ENCODE measurements at regions not wholly inside any gene's neighbourhood (a gene's known extent, or its start where the extent isn't known, plus 50 kb on each side); places are given as distances from the start of the nearest gene placed in this dataset.

DNA sequence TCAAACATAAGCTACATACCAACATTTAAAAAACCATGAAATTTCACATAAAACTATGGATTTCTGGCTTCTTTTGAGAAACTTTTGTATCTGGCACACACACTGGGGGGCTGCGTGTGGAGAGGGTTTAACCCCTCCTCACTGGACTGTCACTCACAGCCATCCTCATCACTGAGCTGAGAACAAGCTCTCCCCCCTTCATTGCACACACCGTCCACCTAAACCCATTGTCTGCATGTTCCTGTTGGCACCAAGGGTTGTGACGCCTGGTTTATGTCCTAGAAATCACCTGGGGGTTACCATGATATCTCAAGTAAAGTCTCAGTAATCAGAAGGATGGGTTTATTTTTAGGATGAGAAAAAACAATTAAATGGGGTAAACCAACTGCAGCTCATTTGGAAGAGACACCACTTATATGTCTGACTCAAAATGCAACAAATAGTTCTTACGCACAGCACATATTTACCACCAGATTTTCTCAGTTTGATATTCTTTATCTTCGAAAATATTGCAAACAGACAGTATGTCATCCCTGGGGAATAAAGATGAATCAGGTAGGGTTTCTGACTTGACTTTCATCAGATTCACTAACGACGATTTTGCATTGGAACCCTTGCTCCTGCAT, 218.5 kb upstream of the KLF6 start:
- DNase-seq, result no peak

- DNase-seq, result no peak
Observed at GRCh38 chr10:4001811-4002210, 216.8 kb upstream of the KLF6 start.

DNA sequence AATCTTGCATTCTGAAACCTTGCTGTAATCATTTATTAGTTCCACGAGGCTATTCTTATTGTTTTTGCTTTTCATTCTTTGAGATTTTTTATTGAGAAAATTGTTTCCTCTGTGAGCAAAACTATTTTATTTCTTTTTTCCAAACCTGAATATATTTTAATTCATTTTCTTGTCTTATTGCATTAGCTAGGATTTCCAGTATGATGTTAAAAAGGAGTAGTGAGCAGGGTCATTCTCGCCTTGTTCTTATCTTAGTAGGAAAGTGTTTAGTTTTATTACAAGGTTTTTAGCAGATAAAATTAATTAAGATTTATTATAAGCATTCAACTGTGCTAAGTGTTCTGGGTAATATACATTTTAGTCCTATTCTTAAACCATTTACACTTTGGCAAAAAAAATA, 214.6 kb upstream of the KLF6 start:
- DNase-seq, result no peak

DNA sequence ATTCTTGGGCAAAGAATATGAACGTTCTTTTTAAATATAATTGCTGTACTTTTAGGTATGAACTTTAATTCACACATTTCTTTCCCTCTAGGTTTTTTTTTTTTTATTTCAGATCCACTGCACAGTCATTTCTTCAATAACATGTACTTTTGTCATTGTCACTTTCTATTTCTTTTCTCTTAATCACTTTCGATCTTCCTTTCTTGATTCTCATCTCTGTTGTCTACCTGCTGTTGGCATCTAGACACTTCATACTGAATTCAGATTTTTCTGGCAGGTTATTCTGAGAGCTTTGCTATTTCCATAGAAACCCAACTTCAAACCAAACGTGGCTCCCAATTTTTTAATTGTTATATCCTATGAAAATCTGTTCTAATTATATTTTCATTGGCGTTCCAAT, 211.7 kb upstream of the KLF6 start:
- DNase-seq, result no peak

DNA sequence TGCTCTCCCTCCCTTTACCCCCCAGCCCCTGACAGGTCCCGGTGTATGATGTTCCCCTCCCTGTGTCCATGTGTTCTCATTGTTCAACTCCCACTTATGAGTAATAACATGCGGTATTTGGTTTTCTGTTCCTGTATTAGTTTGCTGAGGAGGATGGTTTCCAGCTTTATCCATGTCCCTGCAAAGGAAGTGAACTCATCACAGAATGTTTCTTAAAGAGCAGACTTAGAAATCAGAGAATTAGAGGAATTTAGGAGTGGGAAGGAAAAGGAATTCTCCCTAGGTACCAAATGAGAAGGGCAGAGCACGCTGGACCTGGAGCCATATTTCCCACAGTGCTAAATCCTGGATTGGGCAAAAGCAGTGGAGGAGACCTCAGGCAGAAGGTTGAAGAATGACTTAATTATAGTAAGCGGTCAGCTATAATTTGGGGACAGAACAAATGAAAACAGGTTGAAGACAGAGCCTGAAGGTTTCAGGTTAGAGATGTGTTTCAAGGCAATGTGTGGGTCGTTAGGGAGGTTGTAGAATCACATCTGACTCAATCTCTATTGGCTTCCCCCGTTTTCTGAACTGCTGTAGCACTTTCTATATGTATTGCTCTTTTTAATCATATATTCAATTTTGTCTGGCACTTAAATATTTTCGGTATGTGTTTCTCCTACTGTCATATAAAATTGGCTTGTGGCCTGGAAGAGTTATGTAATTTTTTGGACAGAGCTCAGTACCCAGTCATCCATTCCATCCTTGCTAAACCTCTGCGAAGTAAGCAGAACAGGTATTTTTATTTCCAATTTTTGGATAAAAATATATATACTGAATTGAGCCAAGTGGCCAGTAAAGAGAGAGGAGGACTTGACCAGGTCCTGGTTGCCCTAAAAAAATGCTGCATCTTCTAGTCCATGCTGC, 210.5 kb upstream of the KLF6 start:
- DNase-seq, result no peak

DNA sequence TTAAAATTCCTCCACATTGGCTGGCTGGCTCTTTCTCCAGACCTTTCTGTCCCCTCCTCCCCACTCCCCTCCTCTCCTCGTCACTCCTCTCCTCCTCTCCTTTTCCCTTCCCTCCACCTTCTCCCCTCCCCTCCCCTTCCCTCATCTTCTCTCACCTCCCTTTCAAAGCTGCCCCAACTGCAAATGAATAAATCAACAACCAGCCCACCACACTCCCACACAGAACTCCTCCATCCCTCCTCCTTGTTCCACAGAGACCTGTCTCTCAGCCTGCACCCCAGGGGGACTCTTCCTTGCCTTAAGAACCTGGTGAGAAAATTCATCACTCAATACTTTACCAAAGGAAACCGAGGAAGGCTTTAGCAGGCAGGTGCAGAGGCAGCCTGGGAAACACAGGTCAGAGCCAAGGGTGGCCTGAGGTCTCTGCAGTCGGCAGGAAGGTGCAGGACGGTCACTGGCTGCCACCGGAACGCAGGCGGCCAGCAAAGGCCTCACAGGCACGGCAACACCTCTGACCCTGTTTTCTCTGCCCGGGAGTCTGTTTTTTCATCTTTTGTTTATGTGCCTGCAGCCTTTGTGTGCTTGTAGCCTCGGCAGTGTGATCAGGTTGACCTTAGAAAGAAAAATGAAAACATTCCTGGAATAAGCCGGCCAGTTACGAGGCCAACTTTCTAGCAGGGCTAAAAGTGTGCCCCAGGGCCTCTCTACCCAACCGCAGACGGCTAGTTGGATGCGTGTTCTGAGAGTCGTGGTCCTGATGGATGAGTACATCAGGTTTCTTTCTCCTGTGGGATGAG, 207.6 kb upstream of the KLF6 start:
- DNase-seq, result no peak

DNA sequence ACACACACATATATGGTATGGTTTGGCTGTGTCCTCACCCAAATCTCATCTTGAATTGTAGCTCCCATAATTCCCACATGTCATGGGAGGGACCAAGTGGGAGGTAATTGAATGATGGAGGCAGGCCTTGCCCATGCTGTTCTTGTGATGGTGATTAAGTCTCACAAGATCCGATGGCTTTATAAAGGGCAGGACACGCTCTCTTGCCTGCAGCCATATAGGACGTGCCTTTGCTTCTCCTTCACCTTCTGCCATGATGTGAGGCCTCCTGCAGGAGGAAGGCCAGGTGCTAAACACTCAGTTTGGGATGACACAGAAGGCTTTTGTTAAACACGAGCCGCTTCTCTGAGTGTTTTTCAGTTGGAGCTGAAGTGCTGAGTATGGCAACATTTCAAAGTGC, 205.3 kb upstream of the KLF6 start:
- DNase-seq, result no peak

DNA sequence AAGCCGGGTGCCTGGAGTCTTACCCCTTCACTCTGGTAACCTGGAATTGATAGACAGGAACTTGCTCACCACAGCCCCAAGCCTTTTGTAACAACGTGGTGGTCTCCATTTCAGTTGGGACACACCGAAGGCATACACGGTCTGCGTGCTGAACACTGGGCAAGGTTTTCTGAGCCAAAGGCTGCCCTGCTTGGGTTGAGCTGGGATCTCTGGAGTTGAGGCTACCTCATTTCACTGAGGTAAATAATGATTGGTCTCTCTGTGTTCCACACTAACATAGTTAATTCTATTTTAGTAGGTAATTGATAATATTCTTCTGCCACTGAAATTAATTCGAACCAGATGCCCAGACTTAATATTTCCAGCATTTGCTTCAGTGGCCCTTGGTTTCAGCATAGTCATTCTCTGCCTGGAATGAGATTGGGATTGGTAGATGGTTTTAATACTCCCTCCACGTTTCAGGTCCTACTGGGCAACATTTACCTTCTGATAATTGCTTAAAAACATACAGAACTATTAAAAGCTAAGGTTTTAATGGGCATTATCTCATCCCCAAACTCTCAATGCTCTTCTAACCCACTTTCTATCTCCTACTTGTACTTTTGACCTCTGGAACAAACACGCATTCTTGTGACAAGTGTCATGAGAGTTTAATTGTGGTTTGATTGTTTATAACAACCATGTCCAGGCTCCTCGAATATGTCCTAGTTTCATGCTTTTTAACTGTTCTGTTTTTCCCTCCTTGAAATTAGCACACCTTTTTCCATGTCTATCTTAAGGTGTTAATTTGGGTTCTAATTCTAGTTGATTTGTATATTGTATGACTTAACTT, 202.3 kb upstream of the KLF6 start:
- DNase-seq, result no peak

DNA sequence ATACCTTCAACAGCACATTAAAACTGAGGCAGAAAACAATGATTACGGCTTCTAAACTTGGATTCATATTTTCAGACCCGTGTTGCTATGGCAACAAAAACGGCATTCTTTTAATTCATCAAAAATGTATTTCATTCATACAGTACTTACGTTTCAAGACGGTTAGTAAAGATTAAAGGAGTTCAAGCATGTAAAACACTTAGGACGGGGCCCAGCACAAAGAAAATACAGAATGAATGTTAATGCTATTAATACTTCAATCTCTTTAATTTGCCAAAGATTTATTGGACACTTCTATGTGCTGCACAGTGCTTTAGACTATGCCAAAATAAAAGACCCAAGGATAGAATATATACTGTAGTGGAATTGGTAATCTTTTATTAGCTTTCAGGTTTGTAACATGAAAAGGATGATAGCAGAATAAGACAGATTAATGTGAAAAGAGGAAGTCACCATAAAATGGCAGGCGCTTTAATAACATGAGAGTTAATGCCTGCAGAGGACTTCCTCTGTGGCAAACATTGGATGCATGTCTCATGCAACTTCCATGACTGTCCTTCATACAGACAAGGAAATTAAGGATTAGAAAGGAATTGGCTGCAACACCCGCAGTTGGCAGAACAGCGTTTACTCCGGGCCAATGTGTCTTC, 201.6 kb upstream of the KLF6 start:
- no peak for DNase-seq

DNA sequence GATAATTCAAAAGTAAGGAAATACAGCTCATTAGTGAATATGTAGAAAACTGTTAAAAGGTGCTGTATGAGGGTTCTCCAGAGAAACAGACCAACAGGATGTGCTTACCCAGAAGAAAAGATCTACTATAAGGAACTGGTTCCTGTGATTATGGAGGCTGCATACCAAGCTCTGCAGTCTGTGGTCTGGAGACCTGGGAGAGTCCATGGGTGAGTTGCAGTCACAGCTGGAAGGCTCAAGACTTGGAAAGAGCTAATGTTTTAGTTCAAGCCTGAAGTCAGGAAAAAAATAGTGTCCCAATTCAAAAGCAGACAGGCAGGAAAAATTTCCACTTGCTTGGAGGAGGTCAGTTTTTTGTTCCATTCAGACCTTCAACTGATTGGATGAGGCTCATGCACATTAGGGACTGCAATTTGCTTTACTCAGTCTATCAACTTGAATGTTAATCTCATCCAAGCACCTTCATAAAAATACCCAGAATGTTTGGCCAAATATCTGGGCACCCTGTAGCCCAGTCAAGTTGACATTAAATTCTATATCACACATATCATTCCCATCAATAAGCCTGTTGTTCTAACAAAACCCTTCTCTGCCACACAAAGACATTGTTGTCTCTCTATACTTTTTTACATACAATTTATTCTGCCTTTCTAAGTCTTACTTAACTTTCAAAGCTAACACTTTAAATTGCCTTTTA, 197.9 kb upstream of the KLF6 start:
- no peak for DNase-seq

- DNase-seq, result no peak
Observed at GRCh38 chr10:3981300-3981699, 196.3 kb upstream of the KLF6 start.

GRCh38 chr10:3980660-3981059, 195.7 kb upstream of the KLF6 start:
- DNase-seq, result no peak

DNA sequence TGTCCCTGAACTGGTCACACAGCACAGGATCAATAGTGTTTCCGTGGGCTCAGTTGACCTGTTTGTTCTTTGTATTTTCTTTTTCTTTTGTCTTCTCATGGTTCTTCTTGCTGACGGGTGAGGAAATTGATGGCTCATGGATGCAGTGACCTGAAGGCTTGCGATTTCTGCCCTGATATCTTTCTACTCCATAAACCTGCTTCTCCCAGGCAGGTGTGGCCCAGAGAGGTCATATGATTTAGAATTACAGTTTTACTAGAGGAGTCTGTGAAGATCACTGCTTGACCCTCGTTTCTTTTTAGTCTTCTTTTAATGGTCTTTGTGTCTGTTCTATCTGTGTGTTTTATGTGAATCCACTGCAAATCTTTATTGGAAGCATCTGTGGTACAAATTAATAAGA, 195.1 kb upstream of the KLF6 start:
- no peak for DNase-seq

- DNase-seq, result no peak
Observed at GRCh38 chr10:3978761-3979160, 193.8 kb upstream of the KLF6 start.

GRCh38 chr10:3978174-3978573, 193.2 kb upstream of the KLF6 start:
- DNase-seq, result no peak

- no peak for DNase-seq
Observed at GRCh38 chr10:3977761-3978160, 192.8 kb upstream of the KLF6 start.

- DNase-seq, result no peak
Observed at GRCh38 chr10:3976718-3977117, 191.7 kb upstream of the KLF6 start.

GRCh38 chr10:3976171-3976570, 191.2 kb upstream of the KLF6 start:
- DNase-seq, result no peak

DNA sequence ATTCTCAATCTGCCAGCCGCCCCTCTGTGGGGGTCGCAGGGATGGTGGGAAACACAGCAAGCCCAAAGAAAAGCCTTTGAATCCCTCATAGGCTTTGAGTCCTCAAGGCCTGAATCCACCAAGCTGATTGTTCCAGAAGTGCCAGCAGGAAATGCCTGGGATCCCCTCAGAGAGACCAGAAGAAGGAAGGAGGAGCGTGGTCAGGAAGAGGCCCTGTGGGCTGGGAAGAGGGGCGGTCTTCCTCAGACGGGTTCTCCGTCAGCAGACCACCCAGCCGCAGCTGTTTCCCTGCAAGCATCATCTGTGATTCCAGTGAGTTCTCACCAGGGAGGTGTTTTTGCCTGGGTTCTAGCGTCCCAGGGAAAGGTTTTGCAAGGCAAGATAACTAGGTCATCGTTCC, 190.0 kb upstream of the KLF6 start:
- no peak for DNase-seq

GRCh38 chr10:3972460-3973301, 187.7 kb upstream of the KLF6 start:
- DNase-seq, result no peak

DNA sequence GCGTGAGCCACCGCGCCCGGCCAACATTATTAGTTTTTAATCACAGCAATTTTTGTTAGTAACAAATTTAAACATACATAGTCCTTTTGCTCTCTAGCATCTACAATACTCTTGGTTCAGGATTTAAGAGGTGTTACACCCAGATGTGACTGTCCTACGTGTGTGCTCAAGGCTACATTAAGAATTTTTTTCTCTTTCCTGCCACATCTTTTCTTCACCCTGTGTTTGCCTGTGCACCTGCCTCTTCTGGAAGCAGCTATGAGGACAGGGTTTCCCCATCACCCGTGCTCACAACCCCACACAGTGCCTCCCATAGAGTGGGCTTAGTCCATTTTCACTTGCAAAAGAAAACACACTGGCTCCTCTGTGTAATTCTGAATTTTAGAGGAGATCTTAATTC, 186.7 kb upstream of the KLF6 start:
- DNase-seq, result no peak

Measured in NCI-H1930 (cell line).